ENCODE measurements at regions not wholly inside any gene's neighbourhood (a gene's known extent, or its start where the extent isn't known, plus 50 kb on each side); places are given as distances from the start of the nearest gene placed in this dataset.

- TF ChIP-seq, protein P1, sequence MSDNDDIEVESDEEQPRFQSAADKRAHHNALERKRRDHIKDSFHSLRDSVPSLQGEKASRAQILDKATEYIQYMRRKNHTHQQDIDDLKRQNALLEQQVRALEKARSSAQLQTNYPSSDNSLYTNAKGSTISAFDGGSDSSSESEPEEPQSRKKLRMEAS (IDR thresholded peaks at IDR 0.05), result no peak
- TF ChIP-seq EZH2phosphoT487 (IDR thresholded peaks at IDR 0.05; ENCODE audit: borderline replicate concordance) (no peak), JUND (IDR thresholded peaks at IDR 0.05) (no peak), EGR1 (IDR thresholded peaks at IDR 0.05; ENCODE audit: low read depth) (no peak), ZNF274 (IDR thresholded peaks at IDR 0.05; ENCODE audit: low read depth, low read length) (no peak), FOSL1 (IDR thresholded peaks at IDR 0.05; ENCODE audit: low read depth) (no peak), CBX3 (IDR thresholded peaks at IDR 0.05; ENCODE audit: low read depth) (no peak), POLR2AphosphoS5 (IDR thresholded peaks at IDR 0.05; ENCODE audit: low read depth, low read length) (no peak), TCF7L2 (IDR thresholded peaks at IDR 0.05; ENCODE audit: borderline replicate concordance, extremely low read depth, insufficient read depth, insufficient read length) (no peak), YY1 (IDR thresholded peaks at IDR 0.05; ENCODE audit: extremely low read depth, insufficient replicate concordance, low read depth, low read length) (no peak)
- no peaks in the 10 kb centered on the region for H3K27me3 ChIP-seq (ENCODE audit: insufficient read depth, low read length)
- no peak overlapping the region for H3K4me3 ChIP-seq (replicated peaks in 1 of 2; ENCODE audit: low read depth in 1 of 2, low read length in 2 of 2)
- no peaks in the 10 kb centered on the region for H3K9me2 ChIP-seq (ENCODE audit: insufficient read depth)
- ChIA-PET CTCF (no interaction called here), POLR2A (no interaction called here), RAD21 (ENCODE audit: low non-redundant PET in 1 of 2, low total read pairs in 2 of 2, uncharacterized antibody in 2 of 2, unreplicated experiment in 2 of 2) (no interaction called here)
- H3K79me2 ChIP-seq (ENCODE audit: insufficient read depth, low read length), result no peaks in the 10 kb centered on the region
- no peak overlapping the region for H3K4me2 ChIP-seq (ENCODE audit: low read length)
- no peak overlapping the region for H2AFZ ChIP-seq (ENCODE audit: low read depth, low read length, poor library complexity, severe bottlenecking)
- no peak overlapping the region for H3K27ac ChIP-seq (ENCODE audit: low read depth, low read length)
- ATAC-seq (no peak), DNase-seq (ENCODE audit: low read depth, low spot score) (no peak)
- H3K9me3 ChIP-seq (ENCODE audit: control insufficient read depth in 1 of 2, insufficient read depth in 1 of 2, low read depth in 1 of 2, low read length in 2 of 2), result no peaks in the 10 kb centered on the region
- intact Hi-C loops (cut with micrococcal nuclease), result no loop called here
- no peaks in the 10 kb centered on the region for H4K20me1 ChIP-seq (ENCODE audit: insufficient read depth)
- H3K36me3 ChIP-seq (ENCODE audit: control insufficient read depth in 1 of 2, insufficient read depth in 2 of 2, low read length in 2 of 2), result no peaks in the 10 kb centered on the region
- H3K4me1 ChIP-seq (ENCODE audit: control insufficient read depth in 1 of 2, insufficient read depth in 2 of 2, low read length in 2 of 2), result no peaks in the 10 kb centered on the region
- BruUV-seq (replicated peaks), result no TSS peak
- no peak overlapping the region for H3K9ac ChIP-seq (ENCODE audit: low read length)
Measured at GRCh38 chr11:131094827-131095226, 178.5 kb upstream of the SNX19 start.

DNA sequence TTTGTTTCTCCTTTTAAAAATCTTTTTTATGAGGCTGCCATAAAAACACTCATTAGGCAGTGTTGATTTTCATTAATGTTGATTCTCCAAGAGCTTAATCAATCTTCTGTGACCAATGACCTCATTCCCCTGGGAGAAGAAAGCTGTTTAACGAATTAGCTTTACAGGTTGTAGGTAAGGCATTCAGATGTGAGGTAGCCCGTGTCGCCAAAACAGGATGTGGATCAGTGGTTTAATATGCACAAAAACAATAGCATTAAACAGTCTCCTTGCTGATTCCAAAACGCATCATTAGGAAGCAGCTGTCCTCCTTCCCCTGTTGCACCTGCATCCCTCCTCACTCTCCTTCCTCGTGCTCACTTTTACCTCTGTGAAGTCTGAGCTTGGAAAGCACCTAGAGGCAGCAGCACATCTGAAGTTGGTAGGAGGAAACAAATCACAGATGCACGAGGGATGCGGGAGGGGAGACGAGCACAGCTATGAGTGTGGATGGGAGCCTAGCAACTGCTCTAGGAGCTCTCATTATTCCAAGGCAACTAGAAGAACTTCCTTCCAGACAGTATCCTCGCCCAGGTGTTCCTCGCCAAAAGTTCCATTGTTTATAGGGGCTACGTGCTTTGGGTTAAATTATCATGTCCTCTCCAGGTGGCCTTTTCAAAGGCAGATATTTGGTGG is 179.4 kb upstream of the SNX19 start:
- Histone ChIP-seq H3K4me1 (ENCODE audit: control insufficient read depth in 1 of 2, insufficient read depth in 2 of 2, low read length in 2 of 2) (no peaks in the 10 kb centered on the region), H3K27me3 (ENCODE audit: insufficient read depth, low read length) (no peaks in the 10 kb centered on the region), H3K9me3 (ENCODE audit: control insufficient read depth in 1 of 2, insufficient read depth in 1 of 2, low read depth in 1 of 2, low read length in 2 of 2) (no peaks in the 10 kb centered on the region), H3K9me2 (ENCODE audit: insufficient read depth) (no peaks in the 10 kb centered on the region), H3K4me3 (replicated peaks in 1 of 2; ENCODE audit: low read depth in 1 of 2, low read length in 2 of 2) (no peak overlapping the region), H2AFZ (ENCODE audit: low read depth, low read length, poor library complexity, severe bottlenecking) (no peak overlapping the region), H3K4me2 (ENCODE audit: low read length) (no peak overlapping the region), H3K9ac (ENCODE audit: low read length) (no peak overlapping the region), H3K27ac (ENCODE audit: low read depth, low read length) (no peak overlapping the region), H3K36me3 (ENCODE audit: control insufficient read depth in 1 of 2, insufficient read depth in 2 of 2, low read length in 2 of 2) (no peaks in the 10 kb centered on the region), H4K20me1 (ENCODE audit: insufficient read depth) (no peaks in the 10 kb centered on the region), H3K79me2 (ENCODE audit: insufficient read depth, low read length) (no peaks in the 10 kb centered on the region)
- DNase-seq (ENCODE audit: low read depth, low spot score) (no peak), ATAC-seq (no peak)
- CTCF ChIA-PET, result no interaction called here
- intact Hi-C loops (cut with micrococcal nuclease), result no loop called here
- POLR2A ChIA-PET, result no interaction called here
- RAD21 ChIA-PET (ENCODE audit: low non-redundant PET in 1 of 2, low total read pairs in 2 of 2, uncharacterized antibody in 2 of 2, unreplicated experiment in 2 of 2), result no interaction called here
- BruUV-seq (replicated peaks), result no TSS peak
- TF ChIP-seq EZH2phosphoT487 (IDR thresholded peaks at IDR 0.05; ENCODE audit: borderline replicate concordance) (no peak), REST (IDR thresholded peaks at IDR 0.05; ENCODE audit: low read depth) (no peak), ELF1 (IDR thresholded peaks at IDR 0.05; ENCODE audit: borderline replicate concordance, low read depth) (no peak), SIN3A (IDR thresholded peaks at IDR 0.05; ENCODE audit: low read depth) (no peak), RAD21 (IDR thresholded peaks at IDR 0.05; ENCODE audit: low read depth) (no peak), FOSL1 (IDR thresholded peaks at IDR 0.05; ENCODE audit: low read depth) (no peak), SRF (IDR thresholded peaks at IDR 0.05; ENCODE audit: low read depth) (no peak), ZFX (IDR thresholded peaks at IDR 0.05) (no peak), POLR2AphosphoS5 (IDR thresholded peaks at IDR 0.05; ENCODE audit: low read depth, low read length) (no peak)
- TF ChIP-seq, protein P2, sequence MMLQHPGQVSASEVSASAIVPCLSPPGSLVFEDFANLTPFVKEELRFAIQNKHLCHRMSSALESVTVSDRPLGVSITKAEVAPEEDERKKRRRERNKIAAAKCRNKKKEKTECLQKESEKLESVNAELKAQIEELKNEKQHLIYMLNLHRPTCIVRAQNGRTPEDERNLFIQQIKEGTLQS (IDR thresholded peaks at IDR 0.05), result no peak
